Activated B cell treated with CpG ODN at 0.5 μM for 24 hours (primary cell): ENCODE measurements at regions not wholly inside any gene's neighbourhood (a gene's known extent, or its start where the extent isn't known, plus 50 kb on each side); places are given as distances from the start of the nearest gene placed in this dataset.

Experiments
- ATAC-seq: fragments of 200-7000 bp; cut with Tn5 transposase; one replicate; pipeline ENCODE4 v1.10.0; 2021; ENCODE audit warnings: low read depth, mild to moderate bottlenecking, moderate library complexity
- CTCF ChIA-PET: fragments of 350-600 bp; sonication (Branson Sonifier 250); formaldehyde crosslinking; loops from one replicate; lab custom pipeline; 2021; ENCODE audit warnings: antibody characterized with exemption; lab: Charles Lee
- POLR2A ChIA-PET: fragments of 350-600 bp; sonication (Branson Sonifier 250); formaldehyde crosslinking; loops from one replicate; lab custom pipeline; 2021; ENCODE audit warnings: antibody characterized with exemption; lab: Charles Lee
- DNase-seq: peaks from one replicate; pipeline ENCODE4 v3.0.0; 2022
- H3K27ac Mint-ChIP-seq: one replicate; pipeline ENCODE4 v1.8.0; 2020; ENCODE audit warnings: mixed read lengths
- H3K27me3 Mint-ChIP-seq: one replicate; pipeline ENCODE4 v1.8.0; 2021; ENCODE audit warnings: mixed read lengths
- H3K36me3 Mint-ChIP-seq: one replicate; pipeline ENCODE4 v1.8.0; 2021; ENCODE audit warnings: low read depth, mixed read lengths
- H3K4me1 Mint-ChIP-seq: one replicate; pipeline ENCODE4 v1.8.0; 2021; ENCODE audit warnings: mixed read lengths
- H3K4me3 Mint-ChIP-seq: one replicate; pipeline ENCODE4 v1.8.0; 2020; ENCODE audit warnings: mild to moderate bottlenecking, mixed read lengths
- H3K9me3 Mint-ChIP-seq: one replicate; pipeline ENCODE4 v1.8.0; 2020; ENCODE audit warnings: mixed read lengths
- intact Hi-C: fragments of 100-400 bp; cut with micrococcal nuclease; formaldehyde crosslinking; loops from one replicate; pipeline ENCODE4 v1.15.1; 2024
- TF ChIP-seq, protein P1 (sequence below): fragments of 200-600 bp; IDR thresholded peaks from one replicate; pipeline ENCODE4 v1.8.0; 2022; ENCODE audit warnings: antibody characterized with exemption, mild to moderate bottlenecking

DNA sequence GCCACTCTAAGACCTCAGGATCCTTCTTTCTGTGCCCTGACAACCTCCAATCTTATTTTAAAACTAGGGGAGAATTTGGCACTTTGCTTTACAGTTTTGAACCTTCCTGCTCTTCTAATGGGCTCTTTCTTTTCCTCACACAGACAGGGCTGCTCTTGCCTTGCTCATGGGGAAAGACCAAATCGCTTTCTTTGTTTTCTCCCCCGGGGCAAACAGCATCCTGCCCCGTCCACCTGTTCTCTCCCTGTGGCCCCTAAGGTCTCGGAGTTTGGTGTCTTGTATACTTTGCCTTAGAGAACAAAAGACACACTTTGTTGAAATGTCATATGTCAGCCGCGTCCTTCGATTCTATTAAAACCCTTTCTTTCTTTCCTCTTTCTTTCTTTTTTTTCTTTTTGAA is 306.7 kb upstream of the SALL1 start:
- no peaks in the 10 kb centered on the region for H3K4me1 Mint-ChIP-seq
- peaks cover 2% of the 10 kb centered on the region for H3K9me3 Mint-ChIP-seq
- intact Hi-C loops: no loop called here
- H3K27me3 Mint-ChIP-seq: no peaks in the 10 kb centered on the region
- POLR2A ChIA-PET: no interaction called here
- no peak overlapping the region for H3K27ac Mint-ChIP-seq
- ATAC-seq: no peak
- TF ChIP-seq, protein P1, sequence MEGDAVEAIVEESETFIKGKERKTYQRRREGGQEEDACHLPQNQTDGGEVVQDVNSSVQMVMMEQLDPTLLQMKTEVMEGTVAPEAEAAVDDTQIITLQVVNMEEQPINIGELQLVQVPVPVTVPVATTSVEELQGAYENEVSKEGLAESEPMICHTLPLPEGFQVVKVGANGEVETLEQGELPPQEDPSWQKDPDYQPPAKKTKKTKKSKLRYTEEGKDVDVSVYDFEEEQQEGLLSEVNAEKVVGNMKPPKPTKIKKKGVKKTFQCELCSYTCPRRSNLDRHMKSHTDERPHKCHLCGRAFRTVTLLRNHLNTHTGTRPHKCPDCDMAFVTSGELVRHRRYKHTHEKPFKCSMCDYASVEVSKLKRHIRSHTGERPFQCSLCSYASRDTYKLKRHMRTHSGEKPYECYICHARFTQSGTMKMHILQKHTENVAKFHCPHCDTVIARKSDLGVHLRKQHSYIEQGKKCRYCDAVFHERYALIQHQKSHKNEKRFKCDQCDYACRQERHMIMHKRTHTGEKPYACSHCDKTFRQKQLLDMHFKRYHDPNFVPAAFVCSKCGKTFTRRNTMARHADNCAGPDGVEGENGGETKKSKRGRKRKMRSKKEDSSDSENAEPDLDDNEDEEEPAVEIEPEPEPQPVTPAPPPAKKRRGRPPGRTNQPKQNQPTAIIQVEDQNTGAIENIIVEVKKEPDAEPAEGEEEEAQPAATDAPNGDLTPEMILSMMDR: no peak
- CTCF ChIA-PET: no interaction called here
- no peaks in the 10 kb centered on the region for H3K36me3 Mint-ChIP-seq
- no peak for DNase-seq
- H3K4me3 Mint-ChIP-seq: no peak overlapping the region

DNA sequence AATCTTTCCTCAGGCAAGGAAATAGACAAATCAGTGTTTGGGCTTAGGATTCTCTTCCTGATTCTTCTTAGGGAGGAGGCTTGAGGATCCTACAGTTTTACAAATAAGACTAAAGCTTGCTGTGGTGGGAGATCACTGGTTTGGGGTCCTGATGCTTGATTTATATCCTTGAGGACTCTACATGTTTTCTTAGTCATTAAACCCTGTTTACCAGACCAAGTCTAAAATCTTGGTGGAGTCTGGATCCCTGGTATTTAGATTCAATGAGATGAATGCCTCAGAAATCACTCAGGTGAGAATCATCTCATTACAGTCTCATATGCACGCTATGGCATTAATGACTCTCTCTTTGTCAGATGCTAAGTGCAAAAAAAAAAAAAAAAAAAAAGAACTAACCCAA is 304.3 kb upstream of the SALL1 start:
- ATAC-seq (no peak), DNase-seq (no peak)
- no peaks in the 10 kb centered on the region for H3K36me3 Mint-ChIP-seq
- ChIA-PET CTCF (no interaction called here), POLR2A (no interaction called here)
- TF ChIP-seq, protein P1: no peak
- intact Hi-C loops: no loop called here
- H3K27me3 Mint-ChIP-seq: no peaks in the 10 kb centered on the region
- H3K4me3 Mint-ChIP-seq: no peak overlapping the region
- no peaks in the 10 kb centered on the region for H3K4me1 Mint-ChIP-seq
- H3K27ac Mint-ChIP-seq: no peak overlapping the region
- H3K9me3 Mint-ChIP-seq: peaks cover 2% of the 10 kb centered on the region

DNA sequence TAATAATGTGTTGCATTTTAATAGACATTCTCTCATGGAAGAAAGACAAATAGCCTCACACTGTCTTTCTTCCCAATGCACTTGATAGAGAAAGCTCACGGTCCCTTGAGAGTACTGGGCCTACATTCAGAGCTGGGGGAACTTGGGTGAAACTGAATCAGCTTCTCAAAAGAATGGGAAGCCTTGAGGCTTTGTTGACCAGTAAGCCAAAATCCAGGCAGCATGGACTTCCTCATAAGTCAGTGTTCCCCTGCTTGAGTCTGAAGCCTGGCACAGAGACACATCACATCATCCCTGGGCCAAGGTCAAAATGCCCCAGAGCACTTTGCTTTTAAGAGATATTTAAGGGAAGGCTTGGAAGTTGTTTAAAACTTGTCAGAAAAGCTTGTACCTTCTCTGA is 302.2 kb upstream of the SALL1 start:
- DNase-seq: no peak
- POLR2A ChIA-PET: no interaction called here
- Mint-ChIP-seq H3K36me3 (no peaks in the 10 kb centered on the region), H3K4me3 (no peak overlapping the region), H3K27ac (no peak overlapping the region), H3K4me1 (no peaks in the 10 kb centered on the region), H3K27me3 (no peaks in the 10 kb centered on the region), H3K9me3 (peaks cover 2% of the 10 kb centered on the region)
- TF ChIP-seq, protein P1: no peak
- intact Hi-C loops: no loop called here
- CTCF ChIA-PET: no interaction called here
- no peak for ATAC-seq

DNA sequence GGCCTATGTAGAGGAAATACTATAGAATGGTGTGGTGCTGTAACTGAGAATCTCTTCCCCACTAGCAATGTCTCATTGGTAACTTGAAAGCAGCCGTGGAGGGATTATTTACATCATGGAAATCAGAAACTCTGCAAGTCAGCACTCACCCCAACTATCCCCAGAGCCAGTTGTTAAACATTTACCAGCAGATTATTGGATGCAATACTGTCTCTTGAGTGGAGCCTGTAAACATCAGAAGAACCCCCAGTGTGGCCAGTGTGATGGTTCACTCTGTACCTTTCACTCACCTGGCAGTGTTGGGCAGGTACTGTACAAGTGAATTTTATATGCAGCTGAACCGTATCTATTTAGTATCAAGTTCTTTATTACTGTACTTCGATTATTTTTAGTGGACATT is 299.8 kb upstream of the SALL1 start:
- POLR2A ChIA-PET: no interaction called here
- Mint-ChIP-seq H3K27me3 (no peaks in the 10 kb centered on the region), H3K4me1 (no peaks in the 10 kb centered on the region), H3K4me3 (no peak overlapping the region), H3K27ac (no peak overlapping the region), H3K9me3 (peaks cover 2% of the 10 kb centered on the region), H3K36me3 (no peaks in the 10 kb centered on the region)
- TF ChIP-seq, protein P1: no peak
- DNase-seq (no peak), ATAC-seq (no peak)
- CTCF ChIA-PET: no interaction called here
- intact Hi-C loops: no loop called here

DNA sequence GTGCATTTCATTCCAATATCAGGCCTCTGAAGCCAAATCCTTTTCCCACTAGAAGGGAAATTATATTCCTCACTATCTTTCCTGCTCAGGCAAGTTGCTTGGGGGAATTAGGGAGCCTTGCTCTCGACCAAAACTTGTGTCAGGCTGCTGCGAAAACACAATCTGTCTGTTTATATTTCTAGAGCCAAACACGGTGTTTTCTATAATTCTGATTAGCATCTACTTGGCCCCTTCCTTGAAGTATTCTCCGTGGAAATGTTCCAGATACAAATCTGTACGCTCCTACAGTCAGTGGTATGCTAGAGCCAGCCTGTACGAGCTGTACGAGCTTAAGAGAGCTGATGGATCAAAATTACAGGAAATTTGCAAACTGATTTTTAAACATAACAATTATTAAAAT is 299.3 kb upstream of the SALL1 start:
- Mint-ChIP-seq H3K4me1 (no peaks in the 10 kb centered on the region), H3K27ac (no peak overlapping the region), H3K27me3 (no peaks in the 10 kb centered on the region), H3K4me3 (no peak overlapping the region), H3K9me3 (peaks cover 2% of the 10 kb centered on the region), H3K36me3 (no peaks in the 10 kb centered on the region)
- CTCF ChIA-PET: no interaction called here
- ATAC-seq: no peak
- TF ChIP-seq, protein P1: no peak
- intact Hi-C loops: no loop called here
- POLR2A ChIA-PET: no interaction called here
- DNase-seq: no peak
